UCSD-AML1 (cell line): ENCODE measurements at regions not wholly inside any gene's neighbourhood (a gene's known extent, or its start where the extent isn't known, plus 50 kb on each side); places are given as distances from the start of the nearest gene placed in this dataset.

Experiments used
- DNase-seq: peaks from one replicate; lab custom pipeline; 2025; ENCODE audit not compliant: unreplicated experiment; lab: John Stamatoyannopoulos, UW

DNA sequence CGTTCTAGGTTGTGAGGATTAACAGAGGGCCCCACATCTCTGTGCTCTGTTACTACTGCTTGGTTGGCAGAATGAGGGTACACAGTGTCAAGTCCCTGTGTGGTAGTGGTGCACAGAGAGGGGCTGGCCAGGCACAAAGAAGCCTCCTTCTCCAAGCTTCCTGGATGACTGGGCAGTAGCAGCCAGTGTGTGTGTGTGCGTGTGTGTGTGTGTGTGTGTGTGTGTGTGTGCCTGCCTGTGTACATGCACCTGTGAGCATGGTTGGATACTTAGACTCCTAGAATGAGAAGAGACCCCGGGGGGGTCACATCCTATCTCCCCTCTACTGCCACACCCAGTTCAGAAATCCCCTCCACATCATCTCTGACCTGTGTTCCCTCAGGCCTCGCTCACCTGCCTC, 146.7 kb upstream of the UNC5B start:
- peak; percentile 31 for DNase-seq

DNA sequence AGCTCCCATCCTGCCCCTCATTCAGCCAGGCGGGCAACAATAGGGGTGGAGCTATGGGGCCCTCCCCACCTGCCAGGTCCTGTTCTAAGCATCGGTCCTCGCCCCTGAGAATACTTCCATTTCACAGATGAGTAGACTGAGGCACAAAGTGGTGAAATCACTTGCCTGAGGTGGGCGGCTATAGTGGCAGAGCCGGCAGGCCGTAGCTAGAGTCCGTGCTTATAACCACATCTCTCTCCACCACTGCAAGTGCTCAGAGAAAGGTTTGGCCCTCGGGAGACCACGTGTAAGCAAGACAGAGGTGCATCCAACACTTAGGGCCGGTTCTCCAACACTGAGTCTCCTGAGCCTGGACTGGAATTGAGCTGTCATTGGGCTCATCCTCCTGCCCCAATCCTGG, 145.8 kb upstream of the UNC5B start:
- no peak for DNase-seq

DNA sequence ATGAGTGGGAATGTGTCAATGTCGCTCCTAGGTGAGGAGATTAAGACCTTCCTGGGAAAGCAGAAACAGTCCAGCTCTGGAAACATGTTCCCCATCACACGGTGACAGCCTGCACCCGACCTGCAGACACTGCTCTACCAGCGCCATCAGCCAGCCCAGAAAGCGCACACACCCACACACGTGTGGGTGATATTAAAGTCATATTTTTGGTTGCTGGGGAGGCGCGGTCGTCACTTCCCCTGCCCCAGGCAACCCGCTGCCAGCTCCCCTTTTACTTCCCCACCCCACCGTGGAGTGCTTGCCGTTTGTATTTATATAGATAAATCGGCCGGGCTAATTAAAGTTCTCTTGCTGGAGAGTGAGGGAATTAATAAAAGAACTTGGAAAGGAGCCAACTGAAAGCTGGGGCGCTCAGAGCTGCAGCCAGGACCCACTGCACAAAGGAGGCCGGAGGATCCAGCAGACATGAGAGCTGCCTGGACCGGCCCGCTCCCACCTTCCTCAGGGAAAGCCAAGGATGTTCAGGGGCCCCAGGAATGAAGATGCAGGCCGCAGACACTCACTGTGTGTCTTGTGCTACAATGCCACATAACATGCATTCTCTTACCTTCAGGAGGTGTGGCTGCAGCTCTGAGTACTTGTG, 145.2 kb upstream of the UNC5B start:
- no peak for DNase-seq

DNA sequence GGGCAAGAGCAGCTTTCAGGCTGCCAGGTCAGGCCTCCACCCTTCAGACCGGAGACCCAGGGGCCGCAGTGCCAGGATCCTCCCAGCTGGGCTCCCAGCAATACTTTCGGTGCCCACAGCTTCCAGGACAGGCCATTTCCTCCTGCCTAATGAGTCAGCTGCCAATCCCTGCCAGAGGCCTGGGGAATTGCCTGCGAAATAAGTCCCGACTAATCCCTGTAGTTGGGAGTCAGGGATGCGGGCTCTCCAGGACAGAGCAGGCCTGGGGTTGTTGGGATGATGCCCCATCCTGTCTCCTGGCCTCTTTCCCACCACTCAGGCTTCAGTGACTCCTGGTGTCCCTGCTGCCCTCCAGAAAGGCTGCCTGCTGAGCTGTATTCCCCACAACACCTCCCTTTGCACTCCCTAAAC, 143.5 kb upstream of the UNC5B start:
- DNase-seq = no peak

DNA sequence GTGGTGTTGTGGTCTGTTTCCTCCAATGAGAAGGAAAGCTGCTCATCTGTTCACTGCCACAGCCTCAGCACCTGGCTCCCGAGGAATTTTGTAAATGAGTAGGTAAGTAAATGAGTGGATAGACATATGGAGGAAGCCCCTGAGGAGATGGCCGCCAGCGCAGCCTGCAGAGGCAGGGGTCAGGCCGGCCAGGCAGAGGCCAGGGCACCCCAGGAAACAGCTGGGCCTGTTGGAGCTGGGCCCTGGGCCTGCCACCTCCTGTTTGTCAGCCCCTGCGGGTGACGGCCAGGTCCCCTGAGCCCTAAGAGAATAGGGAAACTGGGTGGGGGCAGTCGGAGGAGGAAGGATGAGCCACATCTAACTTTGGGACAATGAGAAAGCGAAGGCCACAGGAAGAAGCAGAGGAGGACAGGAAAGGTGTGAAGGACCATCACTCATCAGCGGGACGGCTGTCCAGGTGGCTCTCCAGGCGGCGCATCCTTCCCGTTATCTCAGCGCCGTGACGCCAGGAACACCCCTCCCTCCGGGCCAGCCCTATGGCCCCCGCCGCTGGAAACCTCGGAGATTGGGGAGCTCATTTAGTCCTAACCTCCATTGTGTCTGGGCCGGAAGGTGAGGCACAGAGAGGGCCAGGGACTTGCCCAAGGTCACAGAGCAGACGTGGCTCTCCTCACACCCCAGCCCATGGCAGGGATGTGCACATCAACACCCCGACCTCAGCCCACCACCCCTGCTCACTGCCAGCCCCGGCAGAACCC, 142.3 kb upstream of the UNC5B start:
- DNase-seq = no peak

DNA sequence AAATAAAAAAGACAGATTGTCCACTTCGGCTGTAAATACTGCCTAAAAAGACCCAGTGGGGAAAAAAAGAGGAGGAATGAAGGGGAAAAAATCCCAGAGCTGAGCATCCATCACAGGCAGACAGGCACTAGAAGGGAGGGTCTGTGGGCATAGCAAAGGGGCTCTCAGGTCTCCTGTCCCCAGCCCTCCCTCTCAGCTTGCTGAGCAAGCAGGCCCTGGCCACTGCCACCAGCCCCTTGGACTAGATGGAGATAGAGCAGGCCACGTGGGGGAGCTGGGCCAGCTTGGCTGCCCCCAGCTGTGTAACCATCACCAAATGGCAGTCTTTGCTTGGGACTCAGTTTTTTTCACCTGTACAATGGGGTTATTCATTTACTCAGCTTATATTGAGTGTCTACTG, 141.6 kb upstream of the UNC5B start:
- no peak for DNase-seq

DNA sequence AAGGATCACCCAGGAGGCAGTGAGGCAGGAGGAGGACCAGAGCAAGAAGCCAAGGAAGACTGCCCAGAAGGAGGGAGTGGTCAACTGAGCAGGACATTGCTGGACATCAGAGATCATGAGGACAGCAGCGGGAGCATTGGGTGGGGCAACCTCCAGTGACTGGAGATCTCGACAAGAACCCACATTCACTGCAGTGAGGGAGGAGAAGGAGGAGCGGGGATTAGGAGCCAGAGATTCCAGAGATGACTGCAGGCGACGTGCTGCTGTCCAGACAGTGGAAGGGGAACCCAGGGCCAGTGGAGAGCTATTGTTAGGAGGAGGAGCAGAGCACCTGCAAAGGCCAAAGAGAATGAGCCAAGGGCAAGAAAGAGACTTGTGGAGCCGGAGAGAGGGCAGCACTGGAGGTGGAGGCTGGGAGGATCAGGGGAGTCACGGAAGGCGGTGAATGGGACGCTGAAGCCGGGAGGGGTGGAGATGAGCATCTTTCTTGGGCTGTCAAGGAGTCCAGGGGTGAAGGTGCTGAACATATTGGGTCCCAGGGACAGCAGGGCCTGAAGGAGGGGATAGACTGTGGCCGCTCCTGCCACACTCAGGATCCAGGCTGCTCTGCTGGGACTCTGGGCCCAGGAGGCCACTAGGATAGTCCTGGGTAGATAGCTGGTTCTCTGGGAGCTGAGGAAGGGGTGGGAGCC, 140.1 kb upstream of the UNC5B start:
- no peak for DNase-seq

DNA sequence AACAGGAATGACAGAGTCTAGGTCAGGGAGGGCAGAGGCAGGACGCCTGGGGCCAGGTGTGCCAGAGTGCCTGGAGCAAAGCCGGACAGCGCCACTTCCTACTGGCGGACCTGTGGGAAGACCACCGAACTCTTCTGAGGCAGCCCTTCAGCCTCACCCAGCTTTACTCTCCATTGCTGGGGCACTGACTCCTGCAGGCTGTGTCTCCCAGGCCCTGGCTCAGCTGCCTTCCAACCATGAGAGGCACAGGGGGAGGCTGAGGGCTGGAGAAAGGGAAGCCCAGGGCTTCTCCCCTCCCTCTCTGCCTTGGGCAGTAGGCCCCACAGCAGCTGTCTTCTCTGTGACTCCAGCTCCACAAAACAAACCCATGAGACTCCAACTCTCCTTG, 139.6 kb upstream of the UNC5B start:
- DNase-seq = no peak

DNA sequence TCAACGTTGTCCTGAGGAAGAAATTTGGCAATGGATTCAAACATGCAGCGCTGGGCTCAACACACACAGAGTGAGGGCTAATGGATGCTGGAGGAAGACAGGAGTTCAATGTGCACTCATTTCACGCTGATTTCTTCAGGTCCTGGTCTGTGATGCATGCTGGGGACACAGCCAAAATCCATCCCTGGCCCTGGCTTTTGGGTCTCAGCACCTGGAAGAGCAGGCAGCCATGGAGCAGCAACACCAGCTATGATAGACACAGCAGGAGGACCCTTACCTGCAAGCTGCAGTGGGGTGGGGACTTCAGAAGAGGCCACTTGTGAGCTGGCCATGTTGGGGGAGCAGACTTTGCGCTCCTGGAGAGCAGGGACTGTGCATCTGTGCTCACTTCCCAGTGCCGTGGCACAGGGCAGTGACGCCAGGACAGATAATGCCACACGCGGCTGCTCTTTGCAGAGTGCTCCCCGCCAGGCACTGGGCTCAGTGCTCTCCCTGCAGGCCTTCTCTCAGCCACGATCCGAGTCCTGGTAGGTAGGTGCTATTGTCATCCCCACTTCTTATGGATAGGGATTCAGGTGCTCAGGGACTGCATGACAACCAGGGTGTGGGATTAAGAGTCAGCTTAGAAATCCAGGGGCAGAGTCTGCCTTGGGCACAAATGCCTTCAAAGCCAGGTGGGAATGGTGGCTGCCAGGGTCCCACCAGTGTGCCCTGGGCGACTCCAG, 138.8 kb upstream of the UNC5B start:
- no peak for DNase-seq

DNA sequence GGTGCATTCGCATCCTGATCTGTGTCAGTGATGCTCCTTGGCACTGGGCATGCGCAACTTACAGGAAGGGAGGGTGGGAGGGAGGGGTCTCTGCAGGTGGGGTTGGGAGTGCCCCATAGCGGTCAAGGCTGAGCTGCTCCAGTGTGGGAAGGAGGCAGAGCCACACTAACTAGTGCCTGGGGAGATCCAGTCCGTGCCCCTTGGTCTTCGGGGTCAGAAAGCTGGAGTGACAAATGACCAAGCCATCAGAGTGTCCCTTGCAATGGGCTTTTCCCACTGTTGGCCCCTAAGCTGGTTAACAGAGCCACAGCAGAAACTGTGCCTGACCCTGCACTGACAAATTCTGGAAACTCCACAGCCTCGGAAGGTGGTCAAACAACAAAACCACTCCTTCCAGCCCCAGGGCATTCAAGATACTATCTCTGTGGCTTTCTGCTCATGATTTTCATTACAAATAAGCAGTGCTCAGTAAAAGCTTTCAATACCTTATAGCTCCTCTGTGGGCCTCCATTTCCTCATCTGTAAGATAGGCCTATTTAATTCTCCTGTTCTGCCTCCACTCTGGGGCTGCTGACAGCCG, 138.1 kb upstream of the UNC5B start:
- DNase-seq = no peak

DNA sequence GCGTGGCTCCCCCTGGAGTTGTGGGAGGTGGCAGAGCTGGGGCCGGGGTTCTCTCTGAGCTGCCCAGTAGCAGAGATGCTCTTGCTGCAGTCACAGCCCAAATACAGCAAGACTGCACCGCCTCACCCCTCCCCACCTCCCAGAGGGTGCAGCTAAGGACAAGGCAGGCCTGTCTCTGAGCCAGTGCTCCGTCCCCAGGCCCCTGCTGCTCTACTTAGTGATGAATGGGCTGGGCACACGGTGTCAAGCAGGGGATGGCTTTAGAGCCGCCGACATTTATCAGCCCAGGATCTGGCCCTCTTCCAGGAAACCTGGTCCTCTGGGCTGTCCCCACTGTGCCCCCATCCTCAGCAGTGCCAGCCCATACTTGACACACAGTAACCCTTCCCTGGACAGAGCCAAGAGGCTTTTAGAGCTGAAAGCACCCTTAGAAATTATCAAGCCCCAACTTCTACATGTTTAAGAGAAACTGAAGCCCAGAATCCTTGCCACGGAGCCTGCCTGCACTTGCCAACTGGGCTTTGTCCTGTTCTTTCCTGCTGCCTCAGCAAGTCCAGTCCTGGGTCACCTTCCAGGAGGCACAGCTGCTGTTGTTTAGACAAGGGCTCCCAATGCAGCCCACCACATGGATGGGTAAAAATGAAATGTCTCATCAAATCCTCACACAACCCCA, 137.1 kb upstream of the UNC5B start:
- no peak for DNase-seq

DNA sequence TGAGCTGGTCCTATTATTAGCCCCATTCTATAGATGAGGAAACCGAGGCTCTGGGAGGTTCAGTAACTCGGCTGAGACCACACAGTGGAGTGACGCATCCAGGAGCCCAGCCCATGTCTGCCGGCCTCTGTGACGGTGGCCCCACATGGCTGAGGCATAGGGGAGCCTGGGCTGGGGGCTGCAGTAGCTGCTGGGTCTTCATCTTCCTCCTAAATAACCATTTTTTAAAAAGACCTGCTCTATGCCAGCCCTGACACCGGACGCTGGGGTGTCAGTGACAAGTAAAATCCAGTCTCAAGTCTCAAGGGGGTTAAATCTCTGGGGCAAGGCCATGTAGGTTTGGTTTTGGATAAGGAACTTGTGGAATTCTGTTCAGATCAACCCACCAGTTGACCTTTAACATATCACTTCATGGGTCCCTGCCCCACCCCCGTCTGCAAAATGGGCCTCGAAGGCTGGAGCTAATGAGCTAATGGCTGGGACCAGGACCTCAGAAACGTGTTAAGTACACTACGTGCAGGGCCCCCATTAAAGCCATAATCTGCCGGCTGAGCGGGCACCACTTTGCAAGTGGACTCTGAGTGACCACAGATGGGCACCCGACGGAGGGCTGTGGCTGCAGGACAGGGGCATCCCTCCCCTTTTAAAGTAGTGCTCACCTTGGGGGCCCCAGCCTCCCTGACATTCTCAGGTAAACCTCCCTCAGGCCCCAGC, 136.5 kb upstream of the UNC5B start:
- DNase-seq = no peak

DNA sequence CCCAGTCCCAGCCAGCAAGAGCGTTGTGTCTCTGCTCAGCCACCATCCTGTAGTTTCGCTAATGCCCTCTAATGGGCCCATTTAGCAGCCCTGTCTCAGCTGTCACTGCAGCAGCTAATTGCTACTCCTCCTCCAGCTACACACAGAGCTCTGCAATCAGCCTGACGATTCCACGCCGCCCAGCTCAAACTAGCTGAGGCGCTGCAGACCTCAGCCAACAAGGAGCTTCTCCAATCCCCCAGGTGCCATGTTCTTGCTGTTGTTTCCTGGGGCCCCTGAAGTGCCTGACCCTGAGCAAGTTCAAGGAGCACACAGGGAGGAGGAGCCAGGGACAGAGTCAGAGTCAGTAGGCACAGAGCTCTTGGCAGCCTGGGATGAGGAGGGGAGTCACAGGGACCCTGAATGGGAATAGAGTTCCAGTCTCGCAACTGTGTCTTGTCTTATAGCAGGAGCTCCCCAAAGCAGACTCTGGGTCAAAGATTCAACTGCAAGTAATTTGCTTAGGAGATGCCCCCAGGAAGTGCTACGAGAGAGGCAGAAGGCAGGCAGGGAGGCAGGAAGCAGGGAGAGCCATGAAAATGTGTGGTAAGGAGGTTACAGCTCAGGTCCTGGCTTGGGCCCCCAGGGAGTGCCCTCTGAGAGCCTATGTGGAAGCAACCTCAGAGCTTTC, 135.8 kb upstream of the UNC5B start:
- no peak for DNase-seq

DNA sequence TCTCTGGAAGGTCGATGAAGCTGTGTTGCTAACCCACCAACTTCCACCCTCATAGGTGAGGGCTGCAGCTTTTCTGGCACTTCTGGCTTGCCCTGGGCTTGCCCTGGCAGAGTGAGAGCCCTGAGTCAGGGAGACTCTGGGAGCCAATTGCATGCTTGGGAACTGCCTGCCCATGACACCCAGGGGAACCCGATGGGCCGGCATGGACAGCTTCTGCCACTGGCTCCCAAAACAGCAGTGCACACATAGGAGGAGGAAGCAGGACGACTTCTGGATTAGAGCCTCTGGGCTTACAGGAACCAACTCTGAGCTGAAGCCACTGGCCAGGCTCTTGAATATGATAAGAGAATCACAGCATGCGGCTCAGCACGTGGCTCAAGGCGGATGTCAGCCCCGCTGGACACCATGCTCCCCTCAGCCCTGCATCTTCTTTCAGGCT, 135.2 kb upstream of the UNC5B start:
- no peak for DNase-seq

DNA sequence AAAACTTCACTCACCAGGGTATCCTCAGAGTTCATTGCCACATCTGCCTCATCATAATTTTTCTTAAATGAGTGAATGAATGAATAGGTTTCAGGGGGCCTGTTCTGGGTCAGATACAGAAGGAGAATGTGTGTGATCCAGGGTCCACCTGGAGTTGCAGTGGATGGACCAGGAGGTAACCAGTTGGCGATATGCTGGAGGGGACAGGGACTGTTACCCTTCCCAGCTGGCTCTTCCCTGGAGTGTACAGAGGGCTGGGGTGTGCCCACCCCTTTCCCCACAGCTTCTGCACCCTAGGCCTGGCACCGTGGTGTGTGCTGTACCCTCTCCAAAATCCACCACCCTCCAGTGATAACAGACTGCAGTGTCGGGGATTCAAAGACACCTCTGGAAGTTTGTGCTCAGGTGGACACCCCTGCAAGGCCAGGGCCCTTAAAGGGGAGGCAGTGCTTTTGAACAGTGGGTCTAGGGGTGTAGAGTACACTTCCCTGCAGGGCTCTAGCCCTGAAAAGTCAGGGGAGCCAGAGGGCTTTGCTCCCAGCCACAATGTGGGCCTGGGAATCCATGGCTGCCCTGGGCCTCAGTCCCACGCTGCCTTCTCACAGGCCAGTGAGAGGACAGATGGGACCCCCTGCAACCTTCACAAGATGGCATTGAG, 134.4 kb upstream of the UNC5B start:
- no peak for DNase-seq

DNA sequence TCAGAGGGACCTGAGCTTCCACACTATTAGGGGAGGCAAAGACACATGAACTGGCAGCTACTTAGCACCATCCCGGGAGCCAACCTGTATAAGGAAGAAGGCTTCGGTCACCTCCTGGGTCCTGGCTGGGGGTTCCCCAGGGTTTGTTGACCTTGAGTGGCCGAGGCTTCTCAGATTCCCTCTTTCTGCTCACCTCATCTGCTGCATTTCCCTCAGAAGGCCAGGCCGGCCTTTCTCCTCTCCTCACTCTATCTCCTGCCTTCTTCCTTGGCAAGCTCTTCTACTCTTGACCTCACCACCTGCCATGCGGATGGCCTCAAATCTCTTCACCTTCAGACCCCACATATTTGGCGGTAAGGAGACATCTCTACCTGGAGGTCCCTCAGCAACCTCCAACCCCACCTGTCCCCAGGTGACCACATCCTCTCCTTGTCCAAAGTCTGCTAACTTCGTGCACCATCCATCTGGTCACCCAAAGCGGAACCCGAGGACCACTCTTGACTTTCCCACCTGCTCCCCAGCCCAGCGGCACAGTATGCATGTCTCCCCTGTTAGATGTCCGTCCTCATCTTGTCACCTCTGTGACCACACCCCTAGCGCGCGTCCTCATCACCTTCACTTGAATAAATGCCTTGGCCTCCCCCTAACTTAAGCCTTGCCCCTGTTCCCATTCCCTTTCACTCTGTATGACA, 133.8 kb upstream of the UNC5B start:
- no peak for DNase-seq

DNA sequence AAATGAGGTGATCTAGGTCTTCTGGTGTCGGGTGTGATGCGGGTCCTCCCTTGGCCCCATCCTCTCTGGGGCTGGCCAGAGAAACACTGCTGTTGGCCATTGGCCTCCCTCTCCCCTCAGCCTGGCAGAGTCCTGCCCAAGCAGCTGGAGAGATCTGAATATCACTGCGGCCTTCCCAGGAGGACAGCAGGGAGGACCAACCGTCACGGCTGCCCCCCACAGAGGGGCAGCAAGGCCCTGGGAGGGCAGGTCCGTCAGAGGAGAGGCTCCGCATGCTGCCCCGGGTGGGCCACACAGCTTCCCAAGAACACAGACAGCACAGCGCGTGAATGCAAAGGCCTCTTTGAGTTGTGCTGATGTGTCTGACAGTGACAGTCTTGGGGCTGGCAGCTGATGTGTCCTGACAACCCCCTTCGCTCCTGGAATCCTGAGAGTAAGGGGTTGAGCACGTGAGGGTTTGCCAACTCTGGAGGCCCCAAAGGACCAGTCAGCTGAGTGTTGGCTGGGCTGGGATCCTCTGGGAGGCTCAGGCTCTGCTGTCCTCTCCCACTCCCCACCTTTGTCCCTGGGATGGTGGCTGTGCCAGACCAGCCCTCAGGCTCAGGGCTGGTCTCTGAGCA, 132.5 kb upstream of the UNC5B start:
- no peak for DNase-seq
